ENCODE measurements at regions not wholly inside any gene's neighbourhood (a gene's known extent, or its start where the extent isn't known, plus 50 kb on each side); places are given as distances from the start of the nearest gene placed in this dataset.

- no peaks in the 10 kb centered on the region for H3K36me3 ChIP-seq (ENCODE audit: control insufficient read depth, insufficient read depth, low read length)
- H3K27ac ChIP-seq (ENCODE audit: low read depth, low read length, severe bottlenecking): no peak overlapping the region
- 70 to 81% methylated on average over 18 of the region's 18 CpGs for WGBS, 2 experiments (ENCODE audit: insufficient coverage in 2 of 2)
- H3K4me3 ChIP-seq (ENCODE audit: extremely low read depth, insufficient read depth, low read length, poor library complexity, severe bottlenecking): no peak overlapping the region
- no peaks in the 10 kb centered on the region for H3K4me1 ChIP-seq (ENCODE audit: control insufficient read depth, insufficient read depth, low read length, poor library complexity, severe bottlenecking)
- peaks cover 74% of the 10 kb centered on the region for H3K9me3 ChIP-seq (ENCODE audit: control insufficient read depth, low read length)
These were observed 318.7 kb downstream of the TMEM121 start for GRCh38 chr14:105844810-105845724.

- WGBS, 2 experiments (ENCODE audit: insufficient coverage in 2 of 2): 75 to 76% methylated on average over 7 to 10 of the region's 10 CpGs
These were observed 319.4 kb downstream of the TMEM121 start for GRCh38 chr14:105845725-105846309.

GRCh38 chr14:105846312-105846711, 319.9 kb downstream of the TMEM121 start:
- peaks cover 72% of the 10 kb centered on the region for H3K9me3 ChIP-seq (ENCODE audit: control insufficient read depth, low read length)
- WGBS, 2 experiments (ENCODE audit: insufficient coverage in 2 of 2): 67 to 69% methylated on average over 5 of the region's 5 CpGs
- H3K36me3 ChIP-seq (ENCODE audit: control insufficient read depth, insufficient read depth, low read length): no peaks in the 10 kb centered on the region
- no peak overlapping the region for H3K27ac ChIP-seq (ENCODE audit: low read depth, low read length, severe bottlenecking)
- no peak overlapping the region for H3K4me3 ChIP-seq (ENCODE audit: extremely low read depth, insufficient read depth, low read length, poor library complexity, severe bottlenecking)
- no peaks in the 10 kb centered on the region for H3K4me1 ChIP-seq (ENCODE audit: control insufficient read depth, insufficient read depth, low read length, poor library complexity, severe bottlenecking)

More at GRCh38 chr14:105845725-105846309, 319.4 kb downstream of the TMEM121 start:
- no peak overlapping the region for H3K27ac ChIP-seq (ENCODE audit: low read depth, low read length, severe bottlenecking)
- no peaks in the 10 kb centered on the region for H3K36me3 ChIP-seq (ENCODE audit: control insufficient read depth, insufficient read depth, low read length)
- H3K4me3 ChIP-seq (ENCODE audit: extremely low read depth, insufficient read depth, low read length, poor library complexity, severe bottlenecking): no peak overlapping the region
- peaks cover 71% of the 10 kb centered on the region for H3K9me3 ChIP-seq (ENCODE audit: control insufficient read depth, low read length)
- no peaks in the 10 kb centered on the region for H3K4me1 ChIP-seq (ENCODE audit: control insufficient read depth, insufficient read depth, low read length, poor library complexity, severe bottlenecking)

GRCh38 chr14:105847400-105847799, 321.0 kb downstream of the TMEM121 start:
- peaks cover 77% of the 10 kb centered on the region for H3K9me3 ChIP-seq (ENCODE audit: control insufficient read depth, low read length)
- WGBS, 2 experiments (ENCODE audit: insufficient coverage in 2 of 2): 84 to 90% methylated on average over 13 of the region's 14 CpGs
- no peaks in the 10 kb centered on the region for H3K4me1 ChIP-seq (ENCODE audit: control insufficient read depth, insufficient read depth, low read length, poor library complexity, severe bottlenecking)
- H3K27ac ChIP-seq (ENCODE audit: low read depth, low read length, severe bottlenecking): no peak overlapping the region
- H3K36me3 ChIP-seq (ENCODE audit: control insufficient read depth, insufficient read depth, low read length): no peaks in the 10 kb centered on the region
- H3K4me3 ChIP-seq (ENCODE audit: extremely low read depth, insufficient read depth, low read length, poor library complexity, severe bottlenecking): no peak overlapping the region

- no peak overlapping the region for H3K4me3 ChIP-seq (ENCODE audit: extremely low read depth, insufficient read depth, low read length, poor library complexity, severe bottlenecking)
- no peak overlapping the region for H3K27ac ChIP-seq (ENCODE audit: low read depth, low read length, severe bottlenecking)
- no peaks in the 10 kb centered on the region for H3K36me3 ChIP-seq (ENCODE audit: control insufficient read depth, insufficient read depth, low read length)
- H3K4me1 ChIP-seq (ENCODE audit: control insufficient read depth, insufficient read depth, low read length, poor library complexity, severe bottlenecking): no peaks in the 10 kb centered on the region
- H3K9me3 ChIP-seq (ENCODE audit: control insufficient read depth, low read length): peaks cover 77% of the 10 kb centered on the region
- WGBS, 2 experiments (ENCODE audit: insufficient coverage in 2 of 2): 25 to 31% methylated on average over 2 of the region's 2 CpGs
These were observed 322.2 kb downstream of the TMEM121 start for GRCh38 chr14:105848570-105848969.

GRCh38 chr14:105849933-105850626, 323.7 kb downstream of the TMEM121 start:
- Histone ChIP-seq H3K9me3 (ENCODE audit: control insufficient read depth, low read length) (peaks cover 82% of the 10 kb centered on the region), H3K36me3 (ENCODE audit: control insufficient read depth, insufficient read depth, low read length) (no peaks in the 10 kb centered on the region), H3K4me3 (ENCODE audit: extremely low read depth, insufficient read depth, low read length, poor library complexity, severe bottlenecking) (no peak overlapping the region), H3K27ac (ENCODE audit: low read depth, low read length, severe bottlenecking) (no peak overlapping the region), H3K4me1 (ENCODE audit: control insufficient read depth, insufficient read depth, low read length, poor library complexity, severe bottlenecking) (no peaks in the 10 kb centered on the region)
- WGBS, 2 experiments (ENCODE audit: insufficient coverage in 2 of 2): 46 to 62% methylated on average over 4 to 5 of the region's 11 CpGs

- no peak overlapping the region for H3K4me3 ChIP-seq (ENCODE audit: extremely low read depth, insufficient read depth, low read length, poor library complexity, severe bottlenecking)
- peaks cover 83% of the 10 kb centered on the region for H3K9me3 ChIP-seq (ENCODE audit: control insufficient read depth, low read length)
- no peak overlapping the region for H3K27ac ChIP-seq (ENCODE audit: low read depth, low read length, severe bottlenecking)
- no peaks in the 10 kb centered on the region for H3K4me1 ChIP-seq (ENCODE audit: control insufficient read depth, insufficient read depth, low read length, poor library complexity, severe bottlenecking)
- H3K36me3 ChIP-seq (ENCODE audit: control insufficient read depth, insufficient read depth, low read length): no peaks in the 10 kb centered on the region
- WGBS, 2 experiments (ENCODE audit: insufficient coverage in 2 of 2): 76 to 81% methylated on average over 21 to 27 of the region's 27 CpGs
These were observed 324.6 kb downstream of the TMEM121 start for GRCh38 chr14:105850853-105851581.

GRCh38 chr14:105851716-105852377, 325.5 kb downstream of the TMEM121 start:
- H3K27ac ChIP-seq (ENCODE audit: low read depth, low read length, severe bottlenecking): no peak overlapping the region
- H3K4me1 ChIP-seq (ENCODE audit: control insufficient read depth, insufficient read depth, low read length, poor library complexity, severe bottlenecking): no peaks in the 10 kb centered on the region
- WGBS, 2 experiments (ENCODE audit: insufficient coverage in 2 of 2): 80 to 84% methylated on average over 20 to 22 of the region's 26 CpGs
- H3K4me3 ChIP-seq (ENCODE audit: extremely low read depth, insufficient read depth, low read length, poor library complexity, severe bottlenecking): no peak overlapping the region
- no peaks in the 10 kb centered on the region for H3K36me3 ChIP-seq (ENCODE audit: control insufficient read depth, insufficient read depth, low read length)
- H3K9me3 ChIP-seq (ENCODE audit: control insufficient read depth, low read length): peaks cover 80% of the 10 kb centered on the region

- H3K27ac ChIP-seq (ENCODE audit: low read depth, low read length, severe bottlenecking): no peak overlapping the region
- no peak overlapping the region for H3K4me3 ChIP-seq (ENCODE audit: extremely low read depth, insufficient read depth, low read length, poor library complexity, severe bottlenecking)
- 68 to 78% methylated on average over 11 to 14 of the region's 17 CpGs for WGBS, 2 experiments (ENCODE audit: insufficient coverage in 2 of 2)
- H3K36me3 ChIP-seq (ENCODE audit: control insufficient read depth, insufficient read depth, low read length): no peaks in the 10 kb centered on the region
- H3K4me1 ChIP-seq (ENCODE audit: control insufficient read depth, insufficient read depth, low read length, poor library complexity, severe bottlenecking): no peaks in the 10 kb centered on the region
- H3K9me3 ChIP-seq (ENCODE audit: control insufficient read depth, low read length): peaks cover 80% of the 10 kb centered on the region
These were observed 326.1 kb downstream of the TMEM121 start for GRCh38 chr14:105852378-105853088.
